HepG2 (cell line): ENCODE measurements at regions not wholly inside any gene's neighbourhood (a gene's known extent, or its start where the extent isn't known, plus 50 kb on each side); places are given as distances from the start of the nearest gene placed in this dataset.

ENCODE experiments used
- ATAC-seq: fragments of 200-7000 bp; cut with Tn5 transposase; 3 replicates; pipeline ENCODE4 v1.9.1; 2020; ENCODE audit warnings: mild to moderate bottlenecking, moderate library complexity
- BruUV-seq: library from RNA; stranded (reverse); fragments of 400-500 nt; replicated peaks from 2 replicates; lab custom pipeline; 2021; lab: Mats Ljungman, UMichigan
- CTCF ChIA-PET: fragments of 300-600 bp; formaldehyde crosslinking; extraction: SDS; loops from one replicate; lab custom pipeline; 2021; ENCODE audit warnings: low total read pairs, inconsistent platforms, low intra/inter-chr PET ratio; lab: Yijun Ruan, JAX
- POLR2A ChIA-PET: fragments of 350-600 bp; sonication (Branson Sonifier 250); formaldehyde crosslinking; loops from one replicate; lab custom pipeline; 2020; ENCODE audit warnings: antibody characterized with exemption, inconsistent platforms; lab: Yijun Ruan, JAX
- DNase-seq: peaks from one replicate; pipeline ENCODE4 v3.0.0-alpha.2; 2015; ENCODE audit warnings: low spot score
- FAIRE-seq: peaks from 3 replicates; lab custom pipeline; 2011; peaks lifted over from hg19 to GRCh38; lab: Jason Lieb, UNC
- H2AFZ ChIP-seq: one replicate; pipeline ENCODE4 v1.6.1; 2011; ENCODE audit warnings: low read length, inconsistent platforms
- H3K27ac ChIP-seq: fragments of 300-600 bp; 3 replicates; pipeline ENCODE4 v1.8.0; 2011; ENCODE audit warnings: mixed run types, mild to moderate bottlenecking, mixed read lengths, low read length, inconsistent platforms; ENCODE audit not compliant: insufficient read depth; ENCODE audit errors: extremely low read length
- H3K27me3 ChIP-seq, 2 experiments: fragments of 200-600 bp in 1 of 2; 2 replicates in 1 of 2; 3 replicates in 1 of 2; pipeline versions ENCODE4 v1.6.0 to v1.8.0; 2011; ENCODE audit warnings: low read length in 2 of 2, mild to moderate bottlenecking in 2 of 2, moderate library complexity in 2 of 2, inconsistent platforms in 1 of 2; ENCODE audit not compliant: insufficient read depth in 2 of 2, control insufficient read depth in 1 of 2
- H3K36me3 ChIP-seq, 2 experiments: fragments of 200-600 bp in 1 of 2; replicated peaks in 1 of 2; 2 replicates in 1 of 2; 3 replicates in 1 of 2; pipeline versions ENCODE4 v1.5.1 to v1.8.0; 2011; ENCODE audit warnings: low read length in 2 of 2, inconsistent platforms in 1 of 2; ENCODE audit not compliant: insufficient read depth in 2 of 2, control insufficient read depth in 1 of 2
- H3K4me1 ChIP-seq: 2 replicates; pipeline ENCODE4 v1.5.1; 2012; ENCODE audit warnings: low read length, inconsistent platforms; ENCODE audit not compliant: insufficient read depth
- H3K4me2 ChIP-seq: 2 replicates; pipeline ENCODE4 v1.6.0; 2011; ENCODE audit warnings: low read depth, low read length, inconsistent platforms
- H3K4me3 ChIP-seq, 3 experiments: fragments of 200-600 bp in 1 of 3; sonication (generic), shearing (Covaris generic) in 1 of 3; replicated peaks in 1 of 3; 2 replicates each; pipeline ENCODE4 v1.5.1; 2011 to 2016; ENCODE audit warnings: low read length in 3 of 3, inconsistent platforms in 2 of 3, low read depth in 2 of 3, mild to moderate bottlenecking in 2 of 3, control low read depth in 1 of 3, mixed read lengths in 1 of 3; ENCODE audit not compliant: insufficient read depth in 1 of 3
- H3K79me2 ChIP-seq: one replicate; pipeline ENCODE4 v1.6.1; 2011; ENCODE audit warnings: low read length, inconsistent platforms; ENCODE audit not compliant: insufficient read depth
- H3K9ac ChIP-seq: 2 replicates; pipeline ENCODE4 v1.6.0; 2011; ENCODE audit warnings: mild to moderate bottlenecking, low read depth, low read length, inconsistent platforms; ENCODE audit not compliant: insufficient read depth
- H3K9me3 ChIP-seq: 2 replicates; pipeline ENCODE4 v1.5.1; 2012; ENCODE audit warnings: mild to moderate bottlenecking, low read length
- H4K20me1 ChIP-seq: 2 replicates; pipeline ENCODE4 v1.6.0; 2011; ENCODE audit warnings: inconsistent platforms, mild to moderate bottlenecking, low read length, moderate library complexity; ENCODE audit not compliant: insufficient read depth
- FOSL2 ChIP-seq: sonication (generic); formaldehyde crosslinking; IDR thresholded peaks from 2 replicates; pipeline ENCODE4 v1.4.0; 2020; ENCODE audit warnings: missing genetic modification reagents
- HHEX ChIP-seq: IDR thresholded peaks from 2 replicates; pipeline ENCODE4 v1.6.1; 2016; ENCODE audit warnings: control low read depth
- MZF1 ChIP-seq: sonication (generic); formaldehyde crosslinking; IDR thresholded peaks from 2 replicates; pipeline ENCODE4 v1.8.1; 2023; ENCODE audit warnings: mild to moderate bottlenecking, missing genetic modification reagents, borderline replicate concordance
- ZNF724P ChIP-seq: sonication (generic); formaldehyde crosslinking; IDR thresholded peaks from 2 replicates; pipeline ENCODE4 v1.8.0; 2022; ENCODE audit warnings: missing genetic modification reagents, borderline replicate concordance
- WGBS: methylation state at CpG from one replicate; pipeline ENCODE4 v1.1.6; 2017; ENCODE audit warnings: low lambda C conversion rate; 5-methylcytosine and 5-hydroxymethylcytosine counted together
- in situ Hi-C: cut with HindIII; loops from 2 replicates; pipeline ENCODE4 v1.10.0; 2017; ENCODE audit warnings: low pct_unique_long_range_greater_than_20kb; ENCODE audit not compliant: extremely low pct_ligation_motif_present
- intact Hi-C: fragments of 100-400 bp; cut with micrococcal nuclease; formaldehyde crosslinking; loops from one replicate; pipeline ENCODE4 v1.10.0; 2022; ENCODE audit not compliant: unreplicated experiment
- TF ChIP-seq, protein P1 (sequence below): IDR thresholded peaks from 2 replicates; pipeline ENCODE4 v1.6.1; 2016; ENCODE audit warnings: missing compliant biosample characterization, missing genetic modification reagents, borderline replicate concordance
- TF ChIP-seq, protein P2 (sequence below): sonication (generic); formaldehyde crosslinking; IDR thresholded peaks from 2 replicates; pipeline ENCODE4 v1.4.0; 2020; ENCODE audit warnings: missing genetic modification reagents
- TF ChIP-seq, protein P3 (sequence below): sonication (generic); formaldehyde crosslinking; conservative IDR thresholded peaks from 2 replicates; pipeline ENCODE4 v1.8.0; 2022; ENCODE audit warnings: mild to moderate bottlenecking, moderate library complexity, missing genetic modification reagents
- TF ChIP-seq, protein P4 (sequence below): sonication (generic); formaldehyde crosslinking; IDR thresholded peaks from 2 replicates; pipeline ENCODE4 v1.9.0; 2021; ENCODE audit warnings: missing genetic modification reagents, borderline replicate concordance

DNA sequence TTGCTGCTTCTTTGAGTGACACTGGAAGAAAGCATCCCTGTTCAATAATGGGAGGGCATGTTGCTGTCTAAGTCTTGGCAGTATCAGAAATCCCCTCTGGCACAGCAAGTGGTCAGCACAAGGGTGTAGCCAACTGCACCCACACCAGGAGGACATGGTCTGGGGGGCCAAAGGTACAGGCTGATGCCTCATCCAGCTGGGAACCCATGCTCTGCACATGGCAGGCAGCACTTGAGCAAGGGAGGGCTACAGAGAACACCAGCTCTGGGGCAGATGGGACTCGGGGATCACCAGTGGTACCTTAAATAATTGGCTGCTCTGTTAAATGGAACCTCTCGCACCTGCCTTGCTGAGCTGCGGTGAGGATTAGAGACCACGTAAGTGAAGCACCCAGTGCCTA lies 265.2 kb downstream of the SYK start:
- Histone ChIP-seq H3K4me3 (no peak overlapping the region), H3K4me2 (no peak overlapping the region), H3K79me2 (no peaks in the 10 kb centered on the region), H2AFZ (no peak overlapping the region), H3K9me3 (no peaks in the 10 kb centered on the region), H3K4me1 (peaks cover 45% of the 10 kb centered on the region), H3K9ac (no peak overlapping the region), H4K20me1 (no peaks in the 10 kb centered on the region), H3K36me3 (no peaks in the 10 kb centered on the region), H3K27me3 (no peaks in the 10 kb centered on the region), H3K27ac (no peak overlapping the region)
- ChIA-PET POLR2A (interaction anchor here (1.2 kb wide), 1 partner anchor 30 kb away, joined by 3 read pairs; no protein-coding TSS in a partner anchor), CTCF (no interaction called here)
- 98% methylated on average over 4 of the region's 4 CpGs for WGBS
- TF ChIP-seq, protein P1, sequence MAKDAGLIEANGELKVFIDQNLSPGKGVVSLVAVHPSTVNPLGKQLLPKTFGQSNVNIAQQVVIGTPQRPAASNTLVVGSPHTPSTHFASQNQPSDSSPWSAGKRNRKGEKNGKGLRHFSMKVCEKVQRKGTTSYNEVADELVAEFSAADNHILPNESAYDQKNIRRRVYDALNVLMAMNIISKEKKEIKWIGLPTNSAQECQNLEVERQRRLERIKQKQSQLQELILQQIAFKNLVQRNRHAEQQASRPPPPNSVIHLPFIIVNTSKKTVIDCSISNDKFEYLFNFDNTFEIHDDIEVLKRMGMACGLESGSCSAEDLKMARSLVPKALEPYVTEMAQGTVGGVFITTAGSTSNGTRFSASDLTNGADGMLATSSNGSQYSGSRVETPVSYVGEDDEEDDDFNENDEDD (CRISPR knock-in tag) = no peak
- TF ChIP-seq MZF1 = no peak
- TF ChIP-seq, protein P2, sequence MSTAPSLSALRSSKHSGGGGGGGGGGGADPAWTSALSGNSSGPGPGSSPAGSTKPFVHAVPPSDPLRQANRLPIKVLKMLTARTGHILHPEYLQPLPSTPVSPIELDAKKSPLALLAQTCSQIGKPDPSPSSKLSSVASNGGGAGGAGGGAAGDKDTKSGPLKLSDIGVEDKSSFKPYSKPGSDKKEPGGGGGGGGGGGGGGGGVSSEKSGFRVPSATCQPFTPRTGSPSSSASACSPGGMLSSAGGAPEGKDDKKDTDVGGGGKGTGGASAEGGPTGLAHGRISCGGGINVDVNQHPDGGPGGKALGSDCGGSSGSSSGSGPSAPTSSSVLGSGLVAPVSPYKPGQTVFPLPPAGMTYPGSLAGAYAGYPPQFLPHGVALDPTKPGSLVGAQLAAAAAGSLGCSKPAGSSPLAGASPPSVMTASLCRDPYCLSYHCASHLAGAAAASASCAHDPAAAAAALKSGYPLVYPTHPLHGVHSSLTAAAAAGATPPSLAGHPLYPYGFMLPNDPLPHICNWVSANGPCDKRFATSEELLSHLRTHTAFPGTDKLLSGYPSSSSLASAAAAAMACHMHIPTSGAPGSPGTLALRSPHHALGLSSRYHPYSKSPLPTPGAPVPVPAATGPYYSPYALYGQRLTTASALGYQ (CRISPR knock-in tag) = no peak
- no peak for TF ChIP-seq ZNF724P (CRISPR knock-in tag)
- TF ChIP-seq, protein P3, sequence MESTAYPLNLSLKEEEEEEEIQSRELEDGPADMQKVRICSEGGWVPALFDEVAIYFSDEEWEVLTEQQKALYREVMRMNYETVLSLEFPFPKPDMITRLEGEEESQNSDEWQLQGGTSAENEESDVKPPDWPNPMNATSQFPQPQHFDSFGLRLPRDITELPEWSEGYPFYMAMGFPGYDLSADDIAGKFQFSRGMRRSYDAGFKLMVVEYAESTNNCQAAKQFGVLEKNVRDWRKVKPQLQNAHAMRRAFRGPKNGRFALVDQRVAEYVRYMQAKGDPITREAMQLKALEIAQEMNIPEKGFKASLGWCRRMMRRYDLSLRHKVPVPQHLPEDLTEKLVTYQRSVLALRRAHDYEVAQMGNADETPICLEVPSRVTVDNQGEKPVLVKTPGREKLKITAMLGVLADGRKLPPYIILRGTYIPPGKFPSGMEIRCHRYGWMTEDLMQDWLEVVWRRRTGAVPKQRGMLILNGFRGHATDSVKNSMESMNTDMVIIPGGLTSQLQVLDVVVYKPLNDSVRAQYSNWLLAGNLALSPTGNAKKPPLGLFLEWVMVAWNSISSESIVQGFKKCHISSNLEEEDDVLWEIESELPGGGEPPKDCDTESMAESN = no peak
- TF ChIP-seq FOSL2 = no peak
- TF ChIP-seq, protein P4, sequence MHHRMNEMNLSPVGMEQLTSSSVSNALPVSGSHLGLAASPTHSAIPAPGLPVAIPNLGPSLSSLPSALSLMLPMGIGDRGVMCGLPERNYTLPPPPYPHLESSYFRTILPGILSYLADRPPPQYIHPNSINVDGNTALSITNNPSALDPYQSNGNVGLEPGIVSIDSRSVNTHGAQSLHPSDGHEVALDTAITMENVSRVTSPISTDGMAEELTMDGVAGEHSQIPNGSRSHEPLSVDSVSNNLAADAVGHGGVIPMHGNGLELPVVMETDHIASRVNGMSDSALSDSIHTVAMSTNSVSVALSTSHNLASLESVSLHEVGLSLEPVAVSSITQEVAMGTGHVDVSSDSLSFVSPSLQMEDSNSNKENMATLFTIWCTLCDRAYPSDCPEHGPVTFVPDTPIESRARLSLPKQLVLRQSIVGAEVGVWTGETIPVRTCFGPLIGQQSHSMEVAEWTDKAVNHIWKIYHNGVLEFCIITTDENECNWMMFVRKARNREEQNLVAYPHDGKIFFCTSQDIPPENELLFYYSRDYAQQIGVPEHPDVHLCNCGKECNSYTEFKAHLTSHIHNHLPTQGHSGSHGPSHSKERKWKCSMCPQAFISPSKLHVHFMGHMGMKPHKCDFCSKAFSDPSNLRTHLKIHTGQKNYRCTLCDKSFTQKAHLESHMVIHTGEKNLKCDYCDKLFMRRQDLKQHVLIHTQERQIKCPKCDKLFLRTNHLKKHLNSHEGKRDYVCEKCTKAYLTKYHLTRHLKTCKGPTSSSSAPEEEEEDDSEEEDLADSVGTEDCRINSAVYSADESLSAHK (CRISPR knock-in tag) = no peak
- no peak for TF ChIP-seq HHEX (CRISPR knock-in tag)
- ATAC-seq (no peak), FAIRE-seq (no peak), DNase-seq (no peak)
- no TSS peak for BruUV-seq
- in situ Hi-C loops (no loop called here), intact Hi-C loops (loop anchor here (10.0 kb wide), 1 partner anchor 128 kb away; no protein-coding TSS in a partner anchor)
